MM.1S (cell line): ENCODE measurements at regions not wholly inside any gene's neighbourhood (a gene's known extent, or its start where the extent isn't known, plus 50 kb on each side); places are given as distances from the start of the nearest gene placed in this dataset.

ENCODE experiments used
- DNase-seq: peaks from one replicate; pipeline ENCODE4 v3.0.0-alpha.2; 2015
- H2AFZ ChIP-seq: fragments of 300-600 bp; sonication (generic); 2 replicates; pipeline ENCODE4 v1.6.0; 2016; ENCODE audit warnings: antibody characterized with exemption, low read length
- H3F3A ChIP-seq: fragments of 300-600 bp; sonication (generic); 2 replicates; pipeline ENCODE4 v1.6.1; 2016; ENCODE audit warnings: mild to moderate bottlenecking, antibody characterized with exemption, low read length, moderate library complexity, mixed read lengths; ENCODE audit not compliant: insufficient read depth
- H3K27ac ChIP-seq: fragments of 300-600 bp; sonication (generic); 2 replicates; pipeline ENCODE4 v1.5.1; 2016; ENCODE audit warnings: mild to moderate bottlenecking, low read length
- H3K27me3 ChIP-seq: fragments of 300-600 bp; sonication (generic); replicated peaks from 2 replicates; pipeline ENCODE4 v1.6.0; 2016; ENCODE audit warnings: low read length; ENCODE audit not compliant: insufficient read depth
- H3K36me3 ChIP-seq: fragments of 300-600 bp; sonication (generic); replicated peaks from 2 replicates; pipeline ENCODE4 v1.6.1; 2016; ENCODE audit warnings: mild to moderate bottlenecking, low read length, mixed read lengths; ENCODE audit not compliant: insufficient read depth
- H3K4me1 ChIP-seq: fragments of 300-600 bp; sonication (generic); 2 replicates; pipeline ENCODE4 v1.6.1; 2016; ENCODE audit warnings: low read length, mixed read lengths
- H3K4me2 ChIP-seq: fragments of 300-600 bp; sonication (generic); 2 replicates; pipeline ENCODE4 v1.6.0; 2016; ENCODE audit warnings: low read depth, low read length
- H3K4me3 ChIP-seq: fragments of 300-600 bp; sonication (generic); 2 replicates; pipeline ENCODE4 v1.5.1; 2016; ENCODE audit warnings: low read length, mixed read lengths
- H3K79me2 ChIP-seq: fragments of 300-600 bp; sonication (generic); 2 replicates; pipeline ENCODE4 v1.6.1; 2016; ENCODE audit warnings: mixed run types, low read length, mixed read lengths
- H3K9ac ChIP-seq: fragments of 300-600 bp; sonication (generic); 2 replicates; pipeline ENCODE4 v1.6.1; 2016; ENCODE audit warnings: low read length, mixed read lengths
- H3K9me2 ChIP-seq: fragments of 300-600 bp; sonication (generic); replicated peaks from 2 replicates; pipeline ENCODE4 v1.6.1; 2016; ENCODE audit warnings: mild to moderate bottlenecking, low read length, mixed read lengths; ENCODE audit not compliant: insufficient read depth
- H3K9me3 ChIP-seq: fragments of 300-600 bp; sonication (generic); replicated peaks from 2 replicates; pipeline ENCODE4 v1.6.1; 2016; ENCODE audit warnings: mild to moderate bottlenecking, low read length, mixed read lengths; ENCODE audit not compliant: insufficient read depth
- H4K20me1 ChIP-seq: fragments of 300-600 bp; sonication (generic); 2 replicates; pipeline ENCODE4 v1.6.1; 2016; ENCODE audit warnings: mild to moderate bottlenecking, low read length, moderate library complexity, mixed read lengths; ENCODE audit not compliant: insufficient read depth
- EZH2 ChIP-seq: fragments of 300-600 bp; sonication (generic); optimal IDR thresholded peaks from 2 replicates; pipeline ENCODE3; 2017; ENCODE audit warnings: low read depth, mild to moderate bottlenecking, antibody characterized with exemption, low read length, mixed read lengths
- EZH2phosphoT487 ChIP-seq: fragments of 300-600 bp; sonication (generic); IDR thresholded peaks from 2 replicates; pipeline ENCODE4 v1.6.1; 2018; ENCODE audit warnings: antibody characterized with exemption, low read length
- TF ChIP-seq, protein P1 (sequence below): fragments of 300-600 bp; sonication (generic); IDR thresholded peaks from 2 replicates; pipeline ENCODE4 v1.5.1; 2016; ENCODE audit warnings: antibody characterized with exemption, low read length, mixed read lengths

- no peak for TF ChIP-seq EZH2phosphoT487
- TF ChIP-seq, protein P1, sequence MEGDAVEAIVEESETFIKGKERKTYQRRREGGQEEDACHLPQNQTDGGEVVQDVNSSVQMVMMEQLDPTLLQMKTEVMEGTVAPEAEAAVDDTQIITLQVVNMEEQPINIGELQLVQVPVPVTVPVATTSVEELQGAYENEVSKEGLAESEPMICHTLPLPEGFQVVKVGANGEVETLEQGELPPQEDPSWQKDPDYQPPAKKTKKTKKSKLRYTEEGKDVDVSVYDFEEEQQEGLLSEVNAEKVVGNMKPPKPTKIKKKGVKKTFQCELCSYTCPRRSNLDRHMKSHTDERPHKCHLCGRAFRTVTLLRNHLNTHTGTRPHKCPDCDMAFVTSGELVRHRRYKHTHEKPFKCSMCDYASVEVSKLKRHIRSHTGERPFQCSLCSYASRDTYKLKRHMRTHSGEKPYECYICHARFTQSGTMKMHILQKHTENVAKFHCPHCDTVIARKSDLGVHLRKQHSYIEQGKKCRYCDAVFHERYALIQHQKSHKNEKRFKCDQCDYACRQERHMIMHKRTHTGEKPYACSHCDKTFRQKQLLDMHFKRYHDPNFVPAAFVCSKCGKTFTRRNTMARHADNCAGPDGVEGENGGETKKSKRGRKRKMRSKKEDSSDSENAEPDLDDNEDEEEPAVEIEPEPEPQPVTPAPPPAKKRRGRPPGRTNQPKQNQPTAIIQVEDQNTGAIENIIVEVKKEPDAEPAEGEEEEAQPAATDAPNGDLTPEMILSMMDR: no peak
- TF ChIP-seq EZH2: no peak
- no peak overlapping the region for H3K4me2 ChIP-seq
- H3K27ac ChIP-seq: no peak overlapping the region
- no peak overlapping the region for H2AFZ ChIP-seq
- H3K9me2 ChIP-seq: no peaks in the 10 kb centered on the region
- H3K4me1 ChIP-seq: no peaks in the 10 kb centered on the region
- no peak for DNase-seq
- no peaks in the 10 kb centered on the region for H3K9me3 ChIP-seq
- H4K20me1 ChIP-seq: no peaks in the 10 kb centered on the region
- no peak overlapping the region for H3K9ac ChIP-seq
- no peaks in the 10 kb centered on the region for H3K36me3 ChIP-seq
- no peak overlapping the region for H3K4me3 ChIP-seq
- no peaks in the 10 kb centered on the region for H3K27me3 ChIP-seq
- H3K79me2 ChIP-seq: no peaks in the 10 kb centered on the region
- H3F3A ChIP-seq: no peaks in the 10 kb centered on the region
These were observed 106.4 kb upstream of the CDCA7L start for GRCh38 chr7:22051886-22052673.

GRCh38 chr7:22049766-22050500, 104.2 kb upstream of the CDCA7L start:
- Histone ChIP-seq H3K27me3 (no peaks in the 10 kb centered on the region), H3K4me1 (no peaks in the 10 kb centered on the region)

DNA sequence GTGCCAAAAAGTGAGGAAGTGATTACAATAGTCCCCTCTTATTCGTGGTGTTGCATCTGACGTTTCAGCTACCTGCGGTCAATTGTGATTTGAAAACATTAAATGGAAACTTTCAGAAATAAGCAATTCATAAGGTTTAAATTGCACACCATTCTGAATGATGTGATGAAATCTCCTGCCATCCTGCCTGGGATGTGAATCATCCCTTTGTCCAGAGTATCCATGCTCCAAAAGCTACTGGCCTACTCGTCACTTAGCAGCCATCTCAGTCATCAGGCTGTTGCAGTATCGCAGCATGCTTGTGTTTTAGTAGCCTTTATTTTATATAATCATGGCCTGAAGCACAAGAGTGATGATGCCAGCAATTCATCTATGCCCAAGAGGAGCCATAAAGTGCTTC, 97.7 kb upstream of the CDCA7L start:
- H3K4me1 ChIP-seq: no peaks in the 10 kb centered on the region
- no peaks in the 10 kb centered on the region for H3K79me2 ChIP-seq
- no peaks in the 10 kb centered on the region for H3K27me3 ChIP-seq
- no peak for DNase-seq
- H3F3A ChIP-seq: no peaks in the 10 kb centered on the region
- H3K36me3 ChIP-seq: no peaks in the 10 kb centered on the region
- H3K9me2 ChIP-seq: no peaks in the 10 kb centered on the region
- H3K9ac ChIP-seq: no peak overlapping the region
- TF ChIP-seq, protein P1: no peak
- H4K20me1 ChIP-seq: no peaks in the 10 kb centered on the region
- H2AFZ ChIP-seq: no peak overlapping the region
- H3K27ac ChIP-seq: no peak overlapping the region
- H3K4me3 ChIP-seq: no peak overlapping the region
- no peak overlapping the region for H3K4me2 ChIP-seq
- no peaks in the 10 kb centered on the region for H3K9me3 ChIP-seq

More at GRCh38 chr7:22049766-22050500, 104.2 kb upstream of the CDCA7L start:
- Histone ChIP-seq H3K27ac (no peak overlapping the region), H4K20me1 (no peaks in the 10 kb centered on the region), H3F3A (no peaks in the 10 kb centered on the region), H3K79me2 (no peaks in the 10 kb centered on the region), H2AFZ (no peak overlapping the region), H3K9ac (no peak overlapping the region), H3K36me3 (no peaks in the 10 kb centered on the region), H3K9me2 (no peaks in the 10 kb centered on the region), H3K9me3 (no peaks in the 10 kb centered on the region), H3K4me2 (no peak overlapping the region), H3K4me3 (no peak overlapping the region)
- TF ChIP-seq EZH2phosphoT487: no peak
- no peak for TF ChIP-seq EZH2
- TF ChIP-seq, protein P1: no peak
- DNase-seq: no peak
